Skin of body (tissue), 1 donor: ENCODE measurements at regions not wholly inside any gene's neighbourhood (a gene's known extent, or its start where the extent isn't known, plus 50 kb on each side); places are given as distances from the start of the nearest gene placed in this dataset.

Experiments used
- DNase-seq: peaks from one replicate; lab custom pipeline; 2025; lab: John Stamatoyannopoulos, UW

DNA sequence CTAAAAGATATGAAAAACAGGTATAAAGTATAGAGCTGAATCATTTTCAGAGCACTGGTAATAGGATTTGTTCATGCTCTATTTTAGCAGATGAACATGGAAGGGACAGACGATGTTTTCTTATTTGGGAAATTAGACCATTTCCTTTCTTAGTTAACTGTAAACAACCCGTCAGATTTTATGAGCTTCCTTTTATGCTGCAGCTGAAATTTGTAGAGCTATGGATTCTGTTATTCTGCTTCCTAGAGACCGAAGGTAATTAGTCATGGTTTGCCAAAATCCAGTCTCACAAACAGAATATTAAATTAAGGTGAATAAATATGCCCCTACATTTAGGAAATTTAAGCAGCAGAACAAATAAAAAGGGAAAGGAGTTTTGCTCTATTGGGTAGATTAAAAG is 180.2 kb upstream of the SYT1 start:
- no peak for DNase-seq

DNA sequence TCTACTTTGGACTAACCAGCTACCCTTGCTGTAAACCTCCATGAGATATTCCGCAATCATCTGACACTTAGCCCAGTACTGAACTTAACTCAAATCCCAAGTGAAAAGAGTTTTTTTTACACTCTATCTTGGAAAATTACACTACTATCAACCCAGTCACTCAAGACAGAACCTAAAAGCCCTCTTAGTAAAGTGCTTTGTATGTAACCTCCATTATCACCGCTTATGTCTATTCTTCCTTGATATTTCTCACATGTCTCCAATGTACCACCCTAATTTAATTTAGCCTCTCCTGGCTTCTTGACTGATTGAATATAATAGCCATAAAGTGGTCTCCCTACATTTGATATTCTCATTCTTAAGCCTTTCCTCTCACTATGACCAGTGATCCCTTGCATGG is 168.8 kb upstream of the SYT1 start:
- DNase-seq = no peak

GRCh38 chr12:78696267-78696666 is 168.3 kb upstream of the SYT1 start:
- peak; percentile 4 for DNase-seq

GRCh38 chr12:78697817-78698415 is 166.7 kb upstream of the SYT1 start:
- DNase-seq = no peak

GRCh38 chr12:78698747-78699146 is 165.8 kb upstream of the SYT1 start:
- DNase-seq = no peak

- no peak for DNase-seq
Measured at GRCh38 chr12:78700565-78700964, 164.0 kb upstream of the SYT1 start.

DNA sequence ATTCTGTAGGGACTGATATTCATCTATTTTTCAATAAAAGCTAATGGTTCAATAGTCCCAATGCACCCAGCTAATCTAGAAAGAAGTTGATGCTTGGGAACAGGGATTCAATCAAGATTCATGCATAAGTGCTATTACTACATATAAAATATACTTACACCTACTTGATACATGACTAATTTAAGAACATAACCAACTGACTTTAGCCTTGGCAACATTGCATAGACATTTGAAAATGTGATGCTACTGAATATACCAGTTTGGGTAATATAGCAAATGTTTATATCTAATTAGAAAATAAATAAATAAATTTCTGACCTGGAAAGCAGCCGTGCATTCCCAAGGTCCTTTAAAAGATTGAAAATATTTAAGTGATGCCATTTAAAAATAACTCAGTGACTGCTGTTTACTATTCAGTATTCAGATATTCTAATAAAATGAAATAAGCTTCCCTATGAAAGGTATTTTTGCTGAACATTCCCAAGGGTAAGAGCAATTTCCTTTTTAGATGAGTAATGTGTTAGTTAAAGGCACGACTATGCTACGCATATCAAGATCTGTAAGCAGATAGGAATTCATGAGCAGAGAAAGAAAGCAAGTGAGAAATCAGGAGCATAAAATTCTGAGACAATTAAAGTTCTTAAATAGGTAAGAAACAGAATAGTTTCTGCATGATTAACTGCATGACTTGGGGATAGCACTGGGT is 160.6 kb upstream of the SYT1 start:
- DNase-seq = no peak

DNA sequence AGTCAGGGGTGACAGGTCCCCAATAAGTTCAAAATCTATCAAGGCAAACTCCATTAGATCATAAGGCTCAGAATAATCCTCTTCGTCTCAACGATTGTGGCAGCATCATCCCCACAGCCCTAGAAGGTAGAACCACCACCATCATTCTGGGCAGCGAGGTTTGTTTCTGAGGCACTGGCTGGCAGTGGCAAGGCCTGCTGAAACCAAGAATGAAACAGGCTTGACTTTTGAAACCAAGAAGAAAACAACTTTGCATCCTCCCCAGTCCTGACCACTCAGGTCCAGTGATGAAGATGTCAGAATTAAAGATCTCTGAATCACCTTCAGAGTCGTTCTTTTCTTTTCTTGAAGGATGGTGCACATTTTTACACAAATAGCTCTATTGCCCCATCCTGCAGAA is 152.6 kb upstream of the SYT1 start:
- DNase-seq = no peak

DNA sequence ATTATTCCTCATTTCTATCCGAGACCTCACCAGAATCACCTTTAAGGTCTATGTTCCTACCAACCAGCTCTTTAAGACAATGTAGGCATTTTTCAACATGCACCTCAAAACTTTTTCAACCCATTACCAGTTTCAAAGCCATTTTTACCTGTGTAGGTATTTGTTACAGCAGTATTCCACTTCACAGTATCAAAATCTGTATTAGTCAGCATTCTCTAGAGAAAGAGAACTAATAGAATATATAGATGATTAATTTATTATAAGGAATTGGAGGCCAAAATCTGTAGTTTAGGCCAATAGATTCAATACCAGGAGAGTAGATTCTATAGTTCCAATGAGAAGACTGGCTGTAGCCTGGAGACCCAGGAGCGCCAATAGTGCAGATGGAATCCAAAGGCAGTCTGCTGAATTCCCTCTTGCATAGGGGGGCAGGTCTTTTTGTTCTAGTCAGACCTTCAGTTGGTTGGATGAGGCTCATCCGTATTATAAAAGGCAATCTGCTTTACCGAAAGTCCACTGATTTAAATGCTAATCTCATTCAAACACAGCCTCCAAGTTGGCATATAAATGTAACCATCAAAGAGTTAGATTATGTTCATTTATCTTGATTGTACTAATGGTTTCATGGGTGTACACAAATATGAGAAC is 151.6 kb upstream of the SYT1 start:
- DNase-seq = no peak

DNA sequence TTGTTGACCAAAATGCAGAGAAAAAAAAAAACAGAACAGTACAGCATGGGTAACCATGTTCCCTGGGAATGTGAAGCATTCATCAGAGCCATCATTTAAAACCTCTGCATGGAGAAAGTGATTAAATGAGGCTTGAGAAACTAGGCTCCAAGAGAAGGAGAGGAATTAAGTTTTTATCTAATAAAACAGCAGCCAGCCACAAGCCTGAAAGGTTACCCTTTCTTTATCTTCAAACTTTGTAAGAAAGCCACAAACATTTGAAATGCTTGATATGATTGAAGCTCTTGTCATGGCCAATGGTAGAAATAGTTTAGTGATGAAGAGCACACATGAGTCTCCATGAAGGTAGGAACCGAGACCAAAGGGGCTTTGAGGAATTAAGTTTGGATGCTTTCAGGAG is 144.9 kb upstream of the SYT1 start:
- no peak for DNase-seq

- no peak for DNase-seq
Measured at GRCh38 chr12:78721906-78722305, 142.7 kb upstream of the SYT1 start.

GRCh38 chr12:78725033-78725432 is 139.5 kb upstream of the SYT1 start:
- no peak for DNase-seq

DNA sequence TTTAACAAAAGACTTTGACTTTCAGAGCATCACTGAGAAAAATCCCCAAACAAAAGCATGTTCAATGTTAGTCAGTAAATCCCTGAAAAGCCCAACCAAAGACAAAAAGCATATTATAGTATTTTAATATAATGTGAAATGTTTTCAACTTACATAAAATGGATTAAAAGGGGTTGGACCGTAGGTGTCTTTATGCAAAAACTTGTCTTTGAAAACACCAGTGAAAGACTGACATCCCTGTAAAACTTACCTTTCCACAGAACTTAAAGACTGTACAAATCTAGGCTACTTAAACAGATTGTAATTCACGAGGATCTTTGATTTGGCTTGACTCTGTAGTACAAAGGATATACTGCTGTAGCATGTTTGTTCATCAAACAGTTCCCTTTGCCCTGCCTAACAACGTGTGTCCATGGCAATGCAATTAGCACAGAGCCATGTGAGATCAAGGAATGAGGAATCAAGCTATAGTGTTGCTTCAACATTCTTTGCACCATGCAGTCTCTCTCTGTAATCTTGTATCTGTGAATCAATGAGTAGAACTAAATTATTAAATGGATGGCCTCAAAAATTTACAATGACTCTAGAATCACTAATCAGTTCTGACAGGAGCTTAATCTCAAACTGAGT is 138.5 kb upstream of the SYT1 start:
- no peak for DNase-seq

- DNase-seq = no peak
Measured at GRCh38 chr12:78726854-78727253, 137.7 kb upstream of the SYT1 start.

GRCh38 chr12:78732481-78732880 is 132.1 kb upstream of the SYT1 start:
- no peak for DNase-seq

GRCh38 chr12:78739653-78740052 is 124.9 kb upstream of the SYT1 start:
- no peak for DNase-seq

DNA sequence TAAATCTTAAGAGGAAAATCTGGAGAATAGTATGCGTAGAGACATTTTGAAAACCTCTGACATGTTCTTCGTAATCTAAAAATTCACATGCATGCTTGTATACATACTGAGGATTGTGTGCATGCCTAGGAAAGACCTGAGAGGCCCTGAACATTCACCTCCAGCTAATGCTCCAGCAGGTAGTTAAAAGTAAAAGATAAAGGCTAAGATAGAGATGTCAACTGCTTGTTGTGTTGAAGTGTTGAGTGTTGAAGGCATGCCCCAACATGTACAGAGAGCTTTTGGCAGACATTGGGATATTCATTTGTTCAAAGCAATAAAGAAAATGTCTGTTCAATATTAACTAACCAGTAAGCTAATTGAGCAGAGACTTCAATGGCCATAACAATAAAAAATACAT is 118.6 kb upstream of the SYT1 start:
- no peak for DNase-seq

GRCh38 chr12:78753058-78753457 is 111.5 kb upstream of the SYT1 start:
- DNase-seq = no peak

DNA sequence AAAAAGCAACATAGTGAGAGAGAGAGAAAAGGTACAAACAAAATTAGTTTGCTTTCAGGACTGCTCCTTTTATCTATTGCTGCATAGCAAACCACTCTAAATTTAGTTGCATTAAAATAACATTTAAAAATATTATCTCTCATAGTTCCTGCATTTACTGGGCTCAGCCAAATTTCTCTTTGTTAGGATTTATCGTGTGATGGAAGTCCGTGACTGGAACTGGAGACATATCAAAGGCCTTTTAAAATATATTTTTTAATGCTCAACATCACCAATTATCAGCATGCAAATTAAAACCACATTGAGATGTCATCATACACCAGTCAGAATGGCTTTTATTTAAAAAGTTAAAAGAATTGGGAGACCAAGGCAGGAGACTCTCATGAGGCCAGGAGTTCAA is 107.6 kb upstream of the SYT1 start:
- DNase-seq = no peak

GRCh38 chr12:78759367-78759766 is 105.2 kb upstream of the SYT1 start:
- DNase-seq = no peak

DNA sequence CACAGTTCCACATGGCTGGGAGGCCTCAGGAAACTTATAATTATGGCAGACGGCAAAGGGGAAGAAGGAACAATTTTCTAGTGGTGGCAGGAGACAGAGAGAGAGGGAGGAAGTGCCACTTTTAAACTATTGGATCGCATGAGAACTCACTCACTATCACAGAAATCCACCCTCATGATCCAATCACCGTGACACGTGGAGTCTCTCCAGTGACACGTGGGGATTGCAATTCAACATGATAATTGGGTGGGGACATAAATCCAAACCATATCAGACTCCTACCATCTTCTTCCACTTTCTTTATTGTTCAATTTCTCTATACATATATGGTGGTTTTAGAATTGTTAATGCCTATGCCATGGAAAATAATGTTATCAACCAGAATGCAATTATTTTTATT is 103.7 kb upstream of the SYT1 start:
- DNase-seq = no peak

DNA sequence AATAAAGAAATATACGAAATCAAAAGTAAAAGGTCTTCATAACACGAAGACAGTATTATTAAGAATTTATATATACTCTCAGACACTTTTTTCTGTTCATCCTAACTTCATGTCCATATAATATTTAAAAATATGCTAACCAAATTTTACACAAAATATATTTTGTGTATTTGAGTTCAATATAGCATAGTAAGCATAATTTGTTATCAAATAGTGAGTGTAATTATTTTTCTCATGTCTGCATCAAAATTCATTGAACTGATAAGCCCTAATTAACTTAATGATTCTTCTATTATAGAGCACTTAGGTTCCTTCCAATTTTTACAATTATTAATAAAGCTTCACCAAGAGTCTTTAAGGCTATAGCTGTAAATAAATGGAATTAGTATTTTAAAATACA is 99.7 kb upstream of the SYT1 start:
- DNase-seq = no peak
